Natural killer cell (primary cell): ENCODE measurements at regions not wholly inside any gene's neighbourhood (a gene's known extent, or its start where the extent isn't known, plus 50 kb on each side); places are given as distances from the start of the nearest gene placed in this dataset.

ENCODE experiments used
- ATAC-seq, 3 donors: fragments of 150-1000 bp in 2 of 3; fragments of 200-7000 bp in 1 of 3; cut with Tn5 transposase; 1 replicate in 1 of 3; 2 replicates in 2 of 3; pipeline ENCODE4 v1.10.0; 2021; ENCODE audit warnings: mild to moderate bottlenecking in 2 of 3, moderate library complexity in 2 of 3
- DNase-seq, 2 donors: peaks; one replicate each; pipeline versions ENCODE4 v3.0.0 to v3.0.0-alpha.2; 2013 to 2021; ENCODE audit warnings: mixed read lengths in 1 of 2
- H3K27ac ChIP-seq: one replicate; pipeline ENCODE4 v1.5.1; 2013; ENCODE audit warnings: mild to moderate bottlenecking, low read length
- H3K27me3 ChIP-seq: one replicate; pipeline ENCODE4 v1.6.1; 2013; ENCODE audit warnings: low read length; ENCODE audit not compliant: control insufficient read depth, insufficient read depth
- H3K36me3 ChIP-seq: one replicate; pipeline ENCODE4 v1.6.1; 2013; ENCODE audit warnings: low read length; ENCODE audit not compliant: control insufficient read depth, insufficient read depth
- H3K4me1 ChIP-seq: one replicate; pipeline ENCODE4 v1.6.1; 2013; ENCODE audit warnings: low read length; ENCODE audit not compliant: control insufficient read depth, insufficient read depth
- H3K4me3 ChIP-seq: one replicate; pipeline ENCODE4 v1.5.1; 2013; ENCODE audit warnings: low read length
- H3K9me3 ChIP-seq: one replicate; pipeline ENCODE4 v1.6.1; 2013; ENCODE audit warnings: low read length; ENCODE audit not compliant: control insufficient read depth, insufficient read depth
- H3K27ac Mint-ChIP-seq, 2 donors: one replicate each; pipeline ENCODE4 v1.8.0; 2022; ENCODE audit warnings: mild to moderate bottlenecking in 2 of 2, mixed read lengths in 2 of 2, moderate library complexity in 1 of 2
- H3K27me3 Mint-ChIP-seq, 2 donors: one replicate each; pipeline ENCODE4 v1.8.0; 2022; ENCODE audit warnings: low read depth in 2 of 2, mixed read lengths in 2 of 2
- H3K36me3 Mint-ChIP-seq: one replicate; pipeline ENCODE4 v1.8.0; 2022; ENCODE audit warnings: mixed read lengths
- H3K4me1 Mint-ChIP-seq, 2 donors: one replicate each; pipeline ENCODE4 v1.8.0; 2022; ENCODE audit warnings: mixed read lengths in 2 of 2
- H3K4me3 Mint-ChIP-seq: one replicate; pipeline ENCODE4 v1.8.0; 2022; ENCODE audit warnings: mild to moderate bottlenecking, moderate library complexity, mixed read lengths
- H3K9me3 Mint-ChIP-seq, 2 donors: one replicate each; pipeline ENCODE4 v1.8.0; 2022; ENCODE audit warnings: mixed read lengths in 2 of 2
- CTCF ChIP-seq: fragments of 200-600 bp; IDR thresholded peaks from one replicate; pipeline ENCODE4 v1.8.0; 2022; ENCODE audit warnings: antibody characterized with exemption
- WGBS: methylation state at CpG from one replicate; pipeline ENCODE4 v1.1.7; 2013; ENCODE audit warnings: missing lambda C conversion rate; ENCODE audit not compliant: insufficient coverage; 5-methylcytosine and 5-hydroxymethylcytosine counted together
- intact Hi-C: fragments of 100-400 bp; cut with micrococcal nuclease; formaldehyde crosslinking; loops from one replicate; pipeline ENCODE4 v1.14.2; 2022

DNA sequence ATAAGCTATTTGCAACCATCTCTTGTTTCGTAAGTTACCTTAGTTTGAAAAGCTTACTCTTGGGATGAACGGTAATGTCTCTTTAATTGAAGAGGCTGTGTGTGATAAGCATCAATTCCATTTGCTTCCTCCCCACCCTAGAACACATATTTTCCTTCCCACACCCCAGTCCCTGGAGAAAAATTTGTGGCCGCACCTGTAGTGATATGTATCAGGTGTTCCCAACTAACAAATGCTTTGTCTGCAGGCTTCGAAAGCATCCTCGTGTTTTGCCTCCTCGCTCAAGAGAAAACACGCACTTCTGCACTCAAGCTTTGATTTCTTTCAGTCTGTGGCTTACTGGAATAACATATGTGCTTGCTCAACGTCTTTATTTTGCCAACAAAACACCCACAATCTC is 143.8 kb upstream of the OTUD4 start:
- Mint-ChIP-seq H3K9me3 (peaks cover 0 to 3% of the 10 kb centered on the region in 2 donors), H3K36me3 (no peaks in the 10 kb centered on the region), H3K4me1 (no peaks in the 10 kb centered on the region), H3K27ac (no peak overlapping the region), H3K27me3 (peaks cover 0 to 2% of the 10 kb centered on the region in 2 donors), H3K4me3 (no peak overlapping the region)
- no peaks in the 10 kb centered on the region for H3K36me3 ChIP-seq
- 95% methylated on average over 5 of the region's 8 CpGs for WGBS
- H3K4me3 ChIP-seq, result no peak overlapping the region
- no peaks in the 10 kb centered on the region for H3K27me3 ChIP-seq
- no peaks in the 10 kb centered on the region for H3K4me1 ChIP-seq
- ATAC-seq (no peak), DNase-seq (no peak)
- H3K27ac ChIP-seq, result no peak overlapping the region
- H3K9me3 ChIP-seq, result no peaks in the 10 kb centered on the region
- intact Hi-C loops, result no loop called here
- TF ChIP-seq CTCF, result no peak

GRCh38 chr4:145320294-145320693 is 139.9 kb upstream of the OTUD4 start:
- Histone ChIP-seq H3K4me3 (no peak overlapping the region), H3K27me3 (no peaks in the 10 kb centered on the region), H3K27ac (no peak overlapping the region), H3K4me1 (no peaks in the 10 kb centered on the region), H3K9me3 (no peaks in the 10 kb centered on the region), H3K36me3 (no peaks in the 10 kb centered on the region)
- Mint-ChIP-seq H3K4me3 (no peak overlapping the region), H3K36me3 (no peaks in the 10 kb centered on the region), H3K9me3 (no peaks in the 10 kb centered on the region), H3K4me1 (no peaks in the 10 kb centered on the region), H3K27ac (no peak overlapping the region), H3K27me3 (peaks cover 0 to 4% of the 10 kb centered on the region in 2 donors)
- WGBS, result 91% methylated on average over 5 of the region's 5 CpGs
- no peak for ATAC-seq
- intact Hi-C loops, result no loop called here
- no peak for DNase-seq
- TF ChIP-seq CTCF, result no peak

DNA sequence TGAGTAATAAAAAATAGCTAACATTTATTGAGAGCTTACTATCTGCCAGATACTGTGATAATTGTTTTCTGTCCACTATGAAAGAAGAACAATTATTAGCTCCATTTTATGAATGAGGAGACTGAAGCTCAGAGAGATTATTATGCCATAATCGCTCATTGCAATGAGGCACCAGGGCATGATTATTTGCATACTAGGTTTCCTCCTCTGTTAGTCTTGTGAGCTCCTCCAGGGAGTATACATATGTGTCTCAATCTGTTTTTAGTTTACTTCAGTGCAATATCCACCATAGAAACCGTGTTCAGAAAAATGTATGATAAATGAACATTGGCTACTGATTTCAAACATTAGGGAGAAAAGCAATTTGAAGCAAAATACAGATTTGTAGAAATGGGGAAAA is 139.4 kb upstream of the OTUD4 start:
- intact Hi-C loops, result no loop called here

More for the DNA sequence above, 139.4 kb upstream of the OTUD4 start:
- DNase-seq (no peak), ATAC-seq (no peak)
- H3K4me1 ChIP-seq, result no peaks in the 10 kb centered on the region
- no peaks in the 10 kb centered on the region for H3K36me3 ChIP-seq
- WGBS, result 100% methylated on average over 1 of the region's 2 CpGs
- H3K4me3 ChIP-seq, result no peak overlapping the region
- H3K9me3 ChIP-seq, result no peaks in the 10 kb centered on the region
- H3K36me3 Mint-ChIP-seq, result no peaks in the 10 kb centered on the region
- no peak overlapping the region for H3K27ac Mint-ChIP-seq
- no peak overlapping the region for H3K4me3 Mint-ChIP-seq
- H3K4me1 Mint-ChIP-seq, result no peaks in the 10 kb centered on the region
- no peaks in the 10 kb centered on the region for H3K27me3 ChIP-seq
- H3K9me3 Mint-ChIP-seq, result no peaks in the 10 kb centered on the region
- no peak overlapping the region for H3K27ac ChIP-seq
- TF ChIP-seq CTCF, result no peak
- H3K27me3 Mint-ChIP-seq, result peaks cover 0 to 4% of the 10 kb centered on the region in 2 donors
